ENCODE measurements at regions not wholly inside any gene's neighbourhood (a gene's known extent, or its start where the extent isn't known, plus 50 kb on each side); places are given as distances from the start of the nearest gene placed in this dataset.
"Not testable (repeated sequence)": the region's sequence is repeated elsewhere in the genome, so short reads cannot be mapped to it uniquely, and the experiment has no call there.

- ATAC-seq, result no peak
- no peak overlapping the region for H3K4me2 ChIP-seq (ENCODE audit: low read length)
- H3K27ac ChIP-seq (ENCODE audit: low read depth, low read length), result no peak overlapping the region
- H2AFZ ChIP-seq (ENCODE audit: low read depth, low read length, poor library complexity, severe bottlenecking), result no peak overlapping the region
- no TSS peak for BruUV-seq (replicated peaks)
- H3K36me3 ChIP-seq (ENCODE audit: control insufficient read depth in 1 of 2, insufficient read depth in 2 of 2, low read length in 2 of 2), result no peaks in the 10 kb centered on the region
- no peak for TF ChIP-seq EZH2phosphoT487 (IDR thresholded peaks at IDR 0.05; ENCODE audit: borderline replicate concordance)
- TF ChIP-seq ZBTB33 (IDR thresholded peaks at IDR 0.05; ENCODE audit: extremely low read depth, insufficient replicate concordance, low read length), result no peak
- no peak for TF ChIP-seq RAD21 (IDR thresholded peaks at IDR 0.05; ENCODE audit: low read depth)
- TF ChIP-seq JUND (IDR thresholded peaks at IDR 0.05), result no peak
- TF ChIP-seq TCF7L2 (IDR thresholded peaks at IDR 0.05; ENCODE audit: borderline replicate concordance, extremely low read depth, insufficient read depth, insufficient read length), result no peak
- no peak for TF ChIP-seq CBX3 (IDR thresholded peaks at IDR 0.05; ENCODE audit: low read depth)
- TF ChIP-seq EGR1 (IDR thresholded peaks at IDR 0.05; ENCODE audit: low read depth), result no peak
- TF ChIP-seq, protein P1, sequence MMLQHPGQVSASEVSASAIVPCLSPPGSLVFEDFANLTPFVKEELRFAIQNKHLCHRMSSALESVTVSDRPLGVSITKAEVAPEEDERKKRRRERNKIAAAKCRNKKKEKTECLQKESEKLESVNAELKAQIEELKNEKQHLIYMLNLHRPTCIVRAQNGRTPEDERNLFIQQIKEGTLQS (IDR thresholded peaks at IDR 0.05), result no peak
- TF ChIP-seq POLR2A (IDR thresholded peaks at IDR 0.05; ENCODE audit: borderline replicate concordance, extremely low read depth, insufficient read depth, insufficient read length), result no peak
- no peak for TF ChIP-seq FOSL1 (IDR thresholded peaks at IDR 0.05; ENCODE audit: low read depth)
- TF ChIP-seq EZH2 (IDR thresholded peaks at IDR 0.05), result no peak
- H3K79me2 ChIP-seq (ENCODE audit: insufficient read depth, low read length), result no peaks in the 10 kb centered on the region
- intact Hi-C loops (cut with micrococcal nuclease), result no loop called here
- no peak overlapping the region for H3K9ac ChIP-seq (ENCODE audit: low read length)
- no peak overlapping the region for H3K4me3 ChIP-seq (replicated peaks in 1 of 2; ENCODE audit: low read depth in 1 of 2, low read length in 2 of 2)
- H3K9me3 ChIP-seq (ENCODE audit: control insufficient read depth in 1 of 2, insufficient read depth in 1 of 2, low read depth in 1 of 2, low read length in 2 of 2), result peaks cover 7% of the 10 kb centered on the region in 2 experiments; a peak in 2 of 4 replicates
- H3K4me1 ChIP-seq (ENCODE audit: control insufficient read depth in 1 of 2, insufficient read depth in 2 of 2, low read length in 2 of 2), result no peaks in the 10 kb centered on the region
- ChIA-PET CTCF (no interaction called here), RAD21 (ENCODE audit: low non-redundant PET in 1 of 2, low total read pairs in 2 of 2, uncharacterized antibody in 2 of 2, unreplicated experiment in 2 of 2) (no interaction called here), POLR2A (no interaction called here)
- no peaks in the 10 kb centered on the region for H4K20me1 ChIP-seq (ENCODE audit: insufficient read depth)
- no peaks in the 10 kb centered on the region for H3K27me3 ChIP-seq (ENCODE audit: insufficient read depth, low read length)
- no peak for DNase-seq (ENCODE audit: low read depth, low spot score)
- H3K9me2 ChIP-seq (ENCODE audit: insufficient read depth), result no peaks in the 10 kb centered on the region
Observed at GRCh38 chr3:22414239-22414638, 663.2 kb upstream of the ZNF385D start.

- H3K79me2 ChIP-seq (ENCODE audit: insufficient read depth, low read length); H3K27ac ChIP-seq (ENCODE audit: low read depth, low read length); ATAC-seq; H3K4me2 ChIP-seq (ENCODE audit: low read length); DNase-seq (ENCODE audit: low read depth, low spot score); intact Hi-C loops (cut with micrococcal nuclease); H3K4me1 ChIP-seq (ENCODE audit: control insufficient read depth in 1 of 2, insufficient read depth in 2 of 2, low read length in 2 of 2); H3K36me3 ChIP-seq (ENCODE audit: control insufficient read depth in 1 of 2, insufficient read depth in 2 of 2, low read length in 2 of 2); H3K9ac ChIP-seq (ENCODE audit: low read length); H4K20me1 ChIP-seq (ENCODE audit: insufficient read depth); H3K27me3 ChIP-seq (ENCODE audit: insufficient read depth, low read length); POLR2A ChIA-PET; RAD21 ChIA-PET (ENCODE audit: low non-redundant PET in 1 of 2, low total read pairs in 2 of 2, uncharacterized antibody in 2 of 2, unreplicated experiment in 2 of 2); H2AFZ ChIP-seq (ENCODE audit: low read depth, low read length, poor library complexity, severe bottlenecking); H3K4me3 ChIP-seq (replicated peaks in 1 of 2; ENCODE audit: low read depth in 1 of 2, low read length in 2 of 2); H3K9me2 ChIP-seq (ENCODE audit: insufficient read depth); BruUV-seq (replicated peaks); CTCF ChIA-PET: not testable (repeated sequence)
- peaks cover 7 to 11% of the 10 kb centered on the region in 2 experiments; a peak in 2 of 4 replicates for H3K9me3 ChIP-seq (ENCODE audit: control insufficient read depth in 1 of 2, insufficient read depth in 1 of 2, low read depth in 1 of 2, low read length in 2 of 2)
Observed at GRCh38 chr3:22416838-22417446, 665.9 kb upstream of the ZNF385D start.
